ENCODE measurements at regions not wholly inside any gene's neighbourhood (a gene's known extent, or its start where the extent isn't known, plus 50 kb on each side); places are given as distances from the start of the nearest gene placed in this dataset.

DNA sequence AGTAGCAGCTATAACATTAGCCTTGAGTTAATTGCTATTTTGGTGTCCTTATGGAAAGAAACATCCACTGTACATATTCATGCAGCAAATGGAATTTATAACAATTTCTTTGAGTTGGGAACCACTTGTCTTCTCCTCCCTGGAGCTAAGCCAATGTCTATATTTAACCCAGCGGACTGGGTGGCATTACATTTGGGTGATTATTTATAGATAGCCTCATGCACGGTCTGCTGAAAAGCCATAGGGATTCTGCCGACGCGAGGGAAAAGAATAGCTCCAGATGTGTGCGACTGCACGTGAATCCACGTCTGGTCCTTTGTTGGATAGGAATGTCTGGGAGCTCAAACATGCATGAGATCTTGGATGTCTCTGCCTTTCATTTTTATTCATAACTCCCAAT is 157.5 kb upstream of the BRINP1 start:
- Histone ChIP-seq H3K9ac (no peak overlapping the region), H3K27ac (no peak overlapping the region), H3K4me1 (no peaks in the 10 kb centered on the region), H2AFZ (no peak overlapping the region), H3K27me3 (ENCODE audit: control insufficient read depth, insufficient read depth, low read length) (no peaks in the 10 kb centered on the region), H3K4me3 (ENCODE audit: low read depth, low read length) (no peak overlapping the region), H3K36me3 (ENCODE audit: control insufficient read depth, insufficient read depth, low read length) (no peaks in the 10 kb centered on the region), H3K4me2 (ENCODE audit: low read length) (no peak overlapping the region), H3K79me2 (no peaks in the 10 kb centered on the region), H3K9me3 (ENCODE audit: control insufficient read depth, low read length) (no peaks in the 10 kb centered on the region)
- TF ChIP-seq, protein P1, sequence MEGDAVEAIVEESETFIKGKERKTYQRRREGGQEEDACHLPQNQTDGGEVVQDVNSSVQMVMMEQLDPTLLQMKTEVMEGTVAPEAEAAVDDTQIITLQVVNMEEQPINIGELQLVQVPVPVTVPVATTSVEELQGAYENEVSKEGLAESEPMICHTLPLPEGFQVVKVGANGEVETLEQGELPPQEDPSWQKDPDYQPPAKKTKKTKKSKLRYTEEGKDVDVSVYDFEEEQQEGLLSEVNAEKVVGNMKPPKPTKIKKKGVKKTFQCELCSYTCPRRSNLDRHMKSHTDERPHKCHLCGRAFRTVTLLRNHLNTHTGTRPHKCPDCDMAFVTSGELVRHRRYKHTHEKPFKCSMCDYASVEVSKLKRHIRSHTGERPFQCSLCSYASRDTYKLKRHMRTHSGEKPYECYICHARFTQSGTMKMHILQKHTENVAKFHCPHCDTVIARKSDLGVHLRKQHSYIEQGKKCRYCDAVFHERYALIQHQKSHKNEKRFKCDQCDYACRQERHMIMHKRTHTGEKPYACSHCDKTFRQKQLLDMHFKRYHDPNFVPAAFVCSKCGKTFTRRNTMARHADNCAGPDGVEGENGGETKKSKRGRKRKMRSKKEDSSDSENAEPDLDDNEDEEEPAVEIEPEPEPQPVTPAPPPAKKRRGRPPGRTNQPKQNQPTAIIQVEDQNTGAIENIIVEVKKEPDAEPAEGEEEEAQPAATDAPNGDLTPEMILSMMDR (IDR thresholded peaks at IDR 0.05) = no peak

DNA sequence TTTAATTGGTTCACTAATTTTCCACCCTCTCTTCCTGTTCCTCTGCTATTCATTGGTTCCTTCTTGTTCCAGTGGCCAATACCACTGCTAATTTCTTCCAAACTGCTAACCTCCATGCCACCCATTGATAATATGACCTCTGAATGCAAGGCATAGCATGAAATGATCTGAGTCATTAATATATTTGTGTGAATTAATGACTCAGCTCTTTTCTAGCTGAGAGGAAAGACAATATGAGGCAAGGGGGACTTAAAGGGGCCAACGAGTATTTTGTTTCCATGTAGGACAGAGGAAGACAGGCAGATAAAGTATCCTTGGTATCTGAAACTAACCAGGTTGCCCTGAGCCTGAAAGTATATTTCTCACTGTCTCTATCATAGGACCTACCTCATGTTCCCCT is 154.3 kb upstream of the BRINP1 start:
- no peaks in the 10 kb centered on the region for H3K79me2 ChIP-seq
- no peaks in the 10 kb centered on the region for H3K27me3 ChIP-seq (ENCODE audit: control insufficient read depth, insufficient read depth, low read length)
- TF ChIP-seq, protein P1 (IDR thresholded peaks at IDR 0.05) = no peak
- H3K9ac ChIP-seq = no peak overlapping the region
- no peak overlapping the region for H3K4me2 ChIP-seq (ENCODE audit: low read length)
- H3K4me1 ChIP-seq = no peaks in the 10 kb centered on the region
- no peaks in the 10 kb centered on the region for H3K36me3 ChIP-seq (ENCODE audit: control insufficient read depth, insufficient read depth, low read length)
- H2AFZ ChIP-seq = no peak overlapping the region
- no peak overlapping the region for H3K4me3 ChIP-seq (ENCODE audit: low read depth, low read length)
- no peak overlapping the region for H3K27ac ChIP-seq
- no peaks in the 10 kb centered on the region for H3K9me3 ChIP-seq (ENCODE audit: control insufficient read depth, low read length)

DNA sequence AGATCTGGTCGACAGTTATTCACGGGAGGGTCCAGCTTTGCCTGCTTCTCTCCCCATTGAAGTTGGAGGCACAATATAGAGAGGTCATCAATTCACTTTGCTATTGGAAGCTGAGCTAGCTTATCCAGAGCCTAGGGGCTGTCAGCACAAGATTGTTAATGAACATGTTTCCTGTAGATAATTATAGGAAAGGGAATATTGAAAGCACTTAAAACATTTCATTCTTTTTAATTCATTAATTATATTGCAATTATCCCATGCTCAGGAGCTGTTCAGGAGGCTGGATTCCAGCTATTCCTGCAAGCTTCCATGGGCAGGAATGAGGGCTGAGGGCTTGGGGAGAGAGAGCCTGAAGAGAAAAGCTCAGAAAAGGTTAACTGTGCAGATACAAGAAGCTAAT is 153.1 kb upstream of the BRINP1 start:
- H2AFZ ChIP-seq = no peak overlapping the region
- no peak overlapping the region for H3K4me2 ChIP-seq (ENCODE audit: low read length)
- no peaks in the 10 kb centered on the region for H3K27me3 ChIP-seq (ENCODE audit: control insufficient read depth, insufficient read depth, low read length)
- H3K4me1 ChIP-seq = no peaks in the 10 kb centered on the region
- no peak overlapping the region for H3K27ac ChIP-seq
- no peaks in the 10 kb centered on the region for H3K79me2 ChIP-seq
- no peak overlapping the region for H3K9ac ChIP-seq
- no peaks in the 10 kb centered on the region for H3K36me3 ChIP-seq (ENCODE audit: control insufficient read depth, insufficient read depth, low read length)
- TF ChIP-seq, protein P1 (IDR thresholded peaks at IDR 0.05) = no peak
- H3K4me3 ChIP-seq (ENCODE audit: low read depth, low read length) = no peak overlapping the region
- H3K9me3 ChIP-seq (ENCODE audit: control insufficient read depth, low read length) = no peaks in the 10 kb centered on the region

DNA sequence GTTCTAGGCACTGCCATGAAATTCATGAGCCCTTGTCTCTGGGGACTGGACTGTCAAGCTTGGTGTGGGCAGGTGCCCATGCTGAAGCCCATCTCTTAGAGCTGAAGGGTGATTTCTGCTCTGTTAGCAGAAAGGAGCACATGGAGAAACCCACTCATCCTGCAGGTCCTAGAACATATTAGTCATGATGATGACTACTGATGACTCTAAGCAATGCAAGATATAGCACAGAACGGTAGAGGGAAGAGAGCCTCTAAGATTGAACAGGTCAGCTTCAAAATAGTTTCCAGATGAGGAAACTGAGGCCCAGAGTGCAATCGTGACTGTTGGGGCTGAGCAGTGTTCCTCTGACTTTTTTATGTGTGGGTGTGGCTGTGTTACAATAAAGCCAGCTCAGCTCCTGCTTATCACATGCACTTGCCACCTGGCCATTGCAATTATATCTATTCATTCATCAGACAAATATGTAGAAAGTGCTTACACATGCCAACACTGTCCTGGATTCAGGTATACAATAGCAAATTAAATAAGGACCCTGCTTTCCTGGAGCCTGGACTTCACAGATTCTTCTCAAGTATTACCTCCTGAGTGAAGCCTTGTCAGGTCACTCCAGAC is 140.2 kb upstream of the BRINP1 start:
- H3K9me3 ChIP-seq (ENCODE audit: control insufficient read depth, low read length) = no peaks in the 10 kb centered on the region
- no peaks in the 10 kb centered on the region for H3K79me2 ChIP-seq
- no peak overlapping the region for H3K9ac ChIP-seq
- no peaks in the 10 kb centered on the region for H3K4me1 ChIP-seq
- TF ChIP-seq, protein P1 (IDR thresholded peaks at IDR 0.05) = no peak
- H3K36me3 ChIP-seq (ENCODE audit: control insufficient read depth, insufficient read depth, low read length) = no peaks in the 10 kb centered on the region
- no peak overlapping the region for H3K4me3 ChIP-seq (ENCODE audit: low read depth, low read length)
- H3K27ac ChIP-seq = no peak overlapping the region
- H3K4me2 ChIP-seq (ENCODE audit: low read length) = no peak overlapping the region
- H3K27me3 ChIP-seq (ENCODE audit: control insufficient read depth, insufficient read depth, low read length) = no peaks in the 10 kb centered on the region
- no peak overlapping the region for H2AFZ ChIP-seq

DNA sequence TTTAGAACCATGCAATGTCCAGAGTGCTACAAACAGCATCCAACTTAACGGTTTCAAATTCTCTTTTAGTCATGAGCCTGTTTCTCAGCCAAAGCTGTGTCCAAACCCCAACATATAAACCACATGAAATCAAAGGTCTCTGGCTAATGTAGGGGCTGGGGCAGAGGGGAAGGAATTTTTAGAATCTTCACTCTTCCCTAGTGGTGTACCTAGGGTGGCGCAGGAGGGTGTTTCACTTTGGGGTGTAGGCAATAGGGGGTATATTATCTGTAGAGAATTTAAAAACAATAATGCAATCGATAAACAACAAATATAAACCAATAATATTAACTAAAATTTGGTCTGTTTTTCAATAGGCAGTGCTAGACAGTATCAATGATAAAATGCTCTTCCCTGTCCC is 132.1 kb upstream of the BRINP1 start:
- H3K4me1 ChIP-seq = no peaks in the 10 kb centered on the region
- H3K9ac ChIP-seq = no peak overlapping the region
- H3K9me3 ChIP-seq (ENCODE audit: control insufficient read depth, low read length) = no peaks in the 10 kb centered on the region
- H3K79me2 ChIP-seq = no peaks in the 10 kb centered on the region
- TF ChIP-seq, protein P1 (IDR thresholded peaks at IDR 0.05) = no peak
- H3K4me3 ChIP-seq (ENCODE audit: low read depth, low read length) = no peak overlapping the region
- no peaks in the 10 kb centered on the region for H3K27me3 ChIP-seq (ENCODE audit: control insufficient read depth, insufficient read depth, low read length)
- no peak overlapping the region for H3K27ac ChIP-seq
- H3K4me2 ChIP-seq (ENCODE audit: low read length) = no peak overlapping the region
- H2AFZ ChIP-seq = no peak overlapping the region
- H3K36me3 ChIP-seq (ENCODE audit: control insufficient read depth, insufficient read depth, low read length) = no peaks in the 10 kb centered on the region
